Adrenal gland (tissue), 9 donors: ENCODE measurements at regions not wholly inside any gene's neighbourhood (a gene's known extent, or its start where the extent isn't known, plus 50 kb on each side); places are given as distances from the start of the nearest gene placed in this dataset.

Experiments
- DNase-seq, 7 donors: peaks; one replicate each; pipeline ENCODE4 v3.0.0-alpha.2; 2019 to 2020
- H3K27ac ChIP-seq, 5 donors: fragments of 200-600 bp; sonication (generic) in 4 of 5; 1 replicate in 3 of 5; 2 replicates in 2 of 5; pipeline versions ENCODE4 v1.5.1 to v1.8.0; 2016 to 2020; ENCODE audit warnings: mild to moderate bottlenecking in 1 of 5
- H3K27me3 ChIP-seq: fragments of 200-600 bp; 2 replicates; pipeline ENCODE4 v1.8.0; 2021
- H3K36me3 ChIP-seq, 2 donors: fragments of 200-600 bp; replicated peaks in 1 of 2; 1 replicate in 1 of 2; 2 replicates in 1 of 2; pipeline versions ENCODE4 v1.5.1 to v1.8.0; 2018 to 2022
- H3K4me1 ChIP-seq, 2 donors: fragments of 200-600 bp; replicated peaks in 1 of 2; 1 replicate in 1 of 2; 2 replicates in 1 of 2; pipeline versions ENCODE4 v1.5.1 to v1.8.0; 2018 to 2021
- H3K4me3 ChIP-seq, 4 donors: fragments of 200-600 bp; sonication (generic) in 3 of 4; one replicate each; pipeline ENCODE4 v1.5.1; 2016 to 2018
- H3K9me3 ChIP-seq, 3 donors: fragments of 200-600 bp; sonication (generic) in 1 of 3; replicated peaks in 1 of 3; 1 replicate in 2 of 3; 2 replicates in 1 of 3; pipeline versions ENCODE4 v1.5.1 to v1.8.0; 2016 to 2021
- POLR2A ChIP-seq, 2 donors: fragments of 450-650 bp; IDR thresholded peaks; one replicate each; pipeline ENCODE4 v1.6.1; 2017; ENCODE audit warnings: antibody characterized with exemption in 2 of 2, mild to moderate bottlenecking in 2 of 2, moderate library complexity in 1 of 2
- WGBS, 4 donors: extraction: QIAGEN DNeasy Blood & Tissue Kit in 2 of 4; methylation state at CpG; one replicate each; pipeline versions ENCODE4 v1.1.5 to v1.1.7; 2013 to 2017; 5-methylcytosine and 5-hydroxymethylcytosine counted together
- intact Hi-C, 2 donors: fragments of 100-400 bp; cut with DNase I; formaldehyde crosslinking; loops; one replicate each; pipeline versions ENCODE4 v1.14.1 to v1.15.0; 2022 to 2023
- TF ChIP-seq, protein P1 (sequence below), 6 experiments: fragments of 450-650 bp in 4 of 6; fragments of 200-600 bp in 2 of 6; sonication (generic) in 1 of 6; IDR thresholded peaks; 1 replicate in 5 of 6; 2 replicates in 1 of 6; pipeline versions ENCODE4 v1.5.1 to v1.8.0; 2016 to 2021; ENCODE audit warnings: antibody characterized with exemption in 6 of 6, mild to moderate bottlenecking in 2 of 6, moderate library complexity in 1 of 6
- donor health status: healthy with polysubstance abuse.
- donor health status: Bipolar disorder and iron deficiency.
- donor health status: DM: yes; HTN: yes; CAD: no.
- donor health status: DM: no; HTN: no; CAD: no.
- donor health status: DM: no; HTN: no; CAD: no.

DNA sequence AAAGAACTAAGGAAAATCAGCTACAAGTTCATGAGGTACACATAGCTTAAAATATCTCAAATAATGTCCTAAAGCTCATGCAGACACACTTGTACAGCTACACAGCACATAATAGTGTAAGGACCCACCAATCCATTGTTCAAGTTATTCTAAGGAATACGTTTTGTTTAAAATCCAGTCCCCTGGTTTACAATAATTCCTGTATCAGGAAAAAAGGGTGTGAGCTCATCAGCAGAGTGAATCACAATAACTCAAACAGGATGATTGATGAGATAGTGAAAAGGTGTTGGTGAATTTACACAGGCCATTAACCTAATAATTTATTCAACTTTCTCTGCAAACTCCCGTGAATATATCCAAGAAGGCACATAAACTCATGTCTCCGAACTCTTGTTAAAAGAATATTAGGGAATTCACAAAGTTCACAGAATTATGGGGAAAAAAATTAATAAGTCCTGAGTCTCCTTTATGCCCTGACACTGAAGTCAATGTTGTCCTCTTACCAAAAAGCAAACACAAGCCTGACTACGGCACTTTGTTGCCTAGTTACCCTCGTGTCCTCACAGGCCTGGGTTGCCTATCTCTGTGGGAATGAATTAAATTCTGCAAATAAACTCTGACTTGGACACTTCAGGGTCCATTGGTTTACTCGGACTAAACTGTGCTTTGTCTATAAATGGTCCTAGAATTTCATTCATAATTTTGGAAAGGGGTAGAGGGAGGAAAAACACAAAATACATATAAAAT, 142.8 kb upstream of the PDE4D start:
- H3K4me3 ChIP-seq, result no peak overlapping the region
- DNase-seq, result no peak
- no peak overlapping the region for H3K27ac ChIP-seq
- intact Hi-C loops, result no loop called here
- WGBS, 4 donors, result 52 to 61% (median 54%) methylated on average over 6 of the region's 6 CpGs
- no peaks in the 10 kb centered on the region for H3K4me1 ChIP-seq
- no peaks in the 10 kb centered on the region for H3K36me3 ChIP-seq
- no peaks in the 10 kb centered on the region for H3K27me3 ChIP-seq
- TF ChIP-seq, protein P1, sequence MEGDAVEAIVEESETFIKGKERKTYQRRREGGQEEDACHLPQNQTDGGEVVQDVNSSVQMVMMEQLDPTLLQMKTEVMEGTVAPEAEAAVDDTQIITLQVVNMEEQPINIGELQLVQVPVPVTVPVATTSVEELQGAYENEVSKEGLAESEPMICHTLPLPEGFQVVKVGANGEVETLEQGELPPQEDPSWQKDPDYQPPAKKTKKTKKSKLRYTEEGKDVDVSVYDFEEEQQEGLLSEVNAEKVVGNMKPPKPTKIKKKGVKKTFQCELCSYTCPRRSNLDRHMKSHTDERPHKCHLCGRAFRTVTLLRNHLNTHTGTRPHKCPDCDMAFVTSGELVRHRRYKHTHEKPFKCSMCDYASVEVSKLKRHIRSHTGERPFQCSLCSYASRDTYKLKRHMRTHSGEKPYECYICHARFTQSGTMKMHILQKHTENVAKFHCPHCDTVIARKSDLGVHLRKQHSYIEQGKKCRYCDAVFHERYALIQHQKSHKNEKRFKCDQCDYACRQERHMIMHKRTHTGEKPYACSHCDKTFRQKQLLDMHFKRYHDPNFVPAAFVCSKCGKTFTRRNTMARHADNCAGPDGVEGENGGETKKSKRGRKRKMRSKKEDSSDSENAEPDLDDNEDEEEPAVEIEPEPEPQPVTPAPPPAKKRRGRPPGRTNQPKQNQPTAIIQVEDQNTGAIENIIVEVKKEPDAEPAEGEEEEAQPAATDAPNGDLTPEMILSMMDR (IDR thresholded peaks at IDR 0.05), result no peak
- TF ChIP-seq POLR2A (IDR thresholded peaks at IDR 0.05), result no peak
- H3K9me3 ChIP-seq, result no peaks in the 10 kb centered on the region

DNA sequence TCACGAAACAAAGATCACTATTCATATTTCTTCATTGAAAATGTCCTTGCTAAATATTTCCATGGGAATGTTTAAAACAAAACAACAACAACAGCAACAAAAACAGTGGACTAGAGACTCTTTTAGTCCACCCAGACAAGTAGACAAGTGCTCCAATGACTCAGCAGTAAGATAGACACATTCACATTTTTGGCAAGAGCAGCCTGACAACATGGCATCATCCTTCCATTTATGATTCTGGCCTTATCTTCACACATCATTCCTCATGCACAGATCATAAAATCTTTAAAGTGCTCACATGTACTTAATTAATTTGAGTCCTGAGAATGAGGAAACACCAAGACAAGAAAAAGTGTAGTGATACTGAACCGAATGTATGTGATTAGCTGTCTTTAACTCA, 132.6 kb upstream of the PDE4D start:
- Histone ChIP-seq H3K36me3 (no peaks in the 10 kb centered on the region), H3K27ac (no peak overlapping the region), H3K4me1 (no peaks in the 10 kb centered on the region), H3K4me3 (no peak overlapping the region), H3K9me3 (no peaks in the 10 kb centered on the region), H3K27me3 (no peaks in the 10 kb centered on the region)
- intact Hi-C loops, result no loop called here
- no peak for TF ChIP-seq POLR2A (IDR thresholded peaks at IDR 0.05)
- TF ChIP-seq, protein P1 (IDR thresholded peaks at IDR 0.05), result no peak
- WGBS, 4 donors, result 63 to 76% (median 69%) methylated on average over 2 of the region's 2 CpGs
- DNase-seq, result no peak

DNA sequence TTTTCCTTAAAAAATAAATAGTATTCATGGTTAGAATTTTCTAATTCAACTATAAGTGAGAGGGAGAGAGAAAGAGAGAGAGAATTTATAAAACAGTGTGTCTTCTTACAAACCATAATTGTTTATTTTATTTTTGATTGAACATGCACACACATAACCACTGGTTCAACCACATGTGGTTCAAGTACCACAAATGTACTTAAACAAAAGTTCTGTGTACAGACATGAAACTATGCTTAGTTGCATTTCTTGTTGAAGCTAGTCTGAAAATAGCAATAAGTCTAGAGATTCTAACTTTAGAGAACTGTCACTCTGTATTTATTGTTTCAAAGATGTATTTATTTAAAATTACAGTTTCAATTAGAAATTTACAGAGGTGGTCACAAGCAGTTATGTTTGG, 130.6 kb upstream of the PDE4D start:
- H3K4me3 ChIP-seq, result no peak overlapping the region
- TF ChIP-seq POLR2A (IDR thresholded peaks at IDR 0.05), result no peak
- TF ChIP-seq, protein P1 (IDR thresholded peaks at IDR 0.05), result no peak
- no peaks in the 10 kb centered on the region for H3K4me1 ChIP-seq
- no peaks in the 10 kb centered on the region for H3K36me3 ChIP-seq
- intact Hi-C loops, result no loop called here
- H3K9me3 ChIP-seq, result no peaks in the 10 kb centered on the region
- no peak overlapping the region for H3K27ac ChIP-seq
- no peak for DNase-seq
- no peaks in the 10 kb centered on the region for H3K27me3 ChIP-seq

DNA sequence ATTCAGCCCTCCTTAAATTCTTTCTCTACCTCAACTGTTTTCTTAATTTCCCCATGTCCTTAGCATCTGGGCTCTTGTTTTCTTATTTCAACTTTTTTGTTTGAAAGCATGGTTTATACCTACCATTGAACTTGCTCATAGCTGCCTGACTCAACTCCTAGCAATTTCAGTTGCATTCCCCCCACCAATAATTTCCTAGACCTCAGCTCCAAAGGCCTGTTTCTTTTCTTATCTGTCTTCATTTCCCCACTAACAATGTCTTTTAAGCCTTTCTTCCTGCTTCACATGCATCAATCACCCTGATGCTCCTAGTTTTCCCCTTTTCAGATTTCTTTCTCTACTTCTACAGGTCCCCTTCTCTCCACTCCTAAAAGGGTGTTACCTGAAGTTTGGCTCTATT, 129.7 kb upstream of the PDE4D start:
- TF ChIP-seq POLR2A (IDR thresholded peaks at IDR 0.05), result no peak
- TF ChIP-seq, protein P1 (IDR thresholded peaks at IDR 0.05), result no peak
- no peak for DNase-seq
- Histone ChIP-seq H3K27me3 (no peaks in the 10 kb centered on the region), H3K27ac (no peak overlapping the region), H3K4me1 (no peaks in the 10 kb centered on the region), H3K36me3 (no peaks in the 10 kb centered on the region), H3K4me3 (no peak overlapping the region), H3K9me3 (no peaks in the 10 kb centered on the region)
- intact Hi-C loops, result no loop called here
